HCT116 (cell line): ENCODE measurements at regions not wholly inside any gene's neighbourhood (a gene's known extent, or its start where the extent isn't known, plus 50 kb on each side); places are given as distances from the start of the nearest gene placed in this dataset.

ENCODE experiments used
- CEBPB ChIP-seq: IDR thresholded peaks from 2 replicates; pipeline ENCODE4 v1.6.1; 2012; ENCODE audit warnings: low read depth
- CTCF ChIP-seq, 3 experiments: fragments of 200-600 bp in 1 of 3; sonication (generic) in 1 of 3; IDR thresholded peaks in 2 of 3; conservative IDR thresholded peaks in 1 of 3; 2 replicates each; pipeline ENCODE4 v1.5.1; 2012 to 2017; ENCODE audit warnings: low read depth in 2 of 3, low read length in 2 of 3, antibody characterized with exemption in 1 of 3, borderline replicate concordance in 1 of 3, control low read depth in 1 of 3, mild to moderate bottlenecking in 1 of 3, mixed read lengths in 1 of 3, mixed run types in 1 of 3, moderate library complexity in 1 of 3; ENCODE audit not compliant: insufficient read depth in 1 of 3
- EGR1 ChIP-seq: IDR thresholded peaks from 2 replicates; pipeline ENCODE4 v1.6.1; 2012; ENCODE audit warnings: low read depth
- EZH2 ChIP-seq: fragments of 200-600 bp; sonication (generic); IDR thresholded peaks from 2 replicates; pipeline ENCODE4 v1.6.1; 2017; ENCODE audit warnings: antibody characterized with exemption, mixed run types
- JUND ChIP-seq: IDR thresholded peaks from 2 replicates; pipeline ENCODE4 v1.6.1; 2012
- POLR2A ChIP-seq: IDR thresholded peaks from 2 replicates; pipeline ENCODE4 v1.7.0; 2011; ENCODE audit warnings: borderline replicate concordance; ENCODE audit not compliant: insufficient read depth, insufficient read length; ENCODE audit errors: extremely low read depth
- POLR2AphosphoS5 ChIP-seq: IDR thresholded peaks from 2 replicates; pipeline ENCODE4 v1.6.1; 2011; ENCODE audit warnings: mild to moderate bottlenecking, low read depth, low read length, moderate library complexity
- SP1 ChIP-seq: IDR thresholded peaks from 2 replicates; pipeline ENCODE4 v1.6.1; 2012; ENCODE audit warnings: low read depth
- TCF7L2 ChIP-seq: IDR thresholded peaks from 2 replicates; pipeline ENCODE4 v1.7.0; 2011; ENCODE audit warnings: borderline replicate concordance, inconsistent platforms; ENCODE audit not compliant: insufficient read depth, insufficient read length; ENCODE audit errors: extremely low read depth
- YY1 ChIP-seq: IDR thresholded peaks from 2 replicates; pipeline ENCODE4 v1.6.1; 2011; ENCODE audit warnings: low read length, low read depth, moderate library complexity, mild to moderate bottlenecking; ENCODE audit not compliant: insufficient replicate concordance; ENCODE audit errors: extremely low read depth
- ZFX ChIP-seq: fragments of 450-650 bp; IDR thresholded peaks from 2 replicates; pipeline ENCODE4 v1.6.1; 2017

GRCh38 chr2:238978497-238978896 is 130.6 kb downstream of the TWIST2 start:
- no peak for TF ChIP-seq POLR2A
- no peak for TF ChIP-seq CTCF (IDR thresholded peaks at IDR 0.05 in 2 of 3, conservative IDR thresholded peaks at IDR 0.05 in 1 of 3; ENCODE audit: borderline replicate concordance in 1 of 3, insufficient read depth in 1 of 3, low read depth in 2 of 3, low read length in 2 of 3)
- TF ChIP-seq EZH2, result no peak
- TF ChIP-seq ZFX, result no peak
- no peak for TF ChIP-seq CEBPB
- no peak for TF ChIP-seq TCF7L2
- no peak for TF ChIP-seq POLR2AphosphoS5
- no peak for TF ChIP-seq SP1
- no peak for TF ChIP-seq EGR1
- TF ChIP-seq YY1, result no peak
- TF ChIP-seq JUND, result no peak
